ENCODE measurements at regions not wholly inside any gene's neighbourhood (a gene's known extent, or its start where the extent isn't known, plus 50 kb on each side); places are given as distances from the start of the nearest gene placed in this dataset.

DNA sequence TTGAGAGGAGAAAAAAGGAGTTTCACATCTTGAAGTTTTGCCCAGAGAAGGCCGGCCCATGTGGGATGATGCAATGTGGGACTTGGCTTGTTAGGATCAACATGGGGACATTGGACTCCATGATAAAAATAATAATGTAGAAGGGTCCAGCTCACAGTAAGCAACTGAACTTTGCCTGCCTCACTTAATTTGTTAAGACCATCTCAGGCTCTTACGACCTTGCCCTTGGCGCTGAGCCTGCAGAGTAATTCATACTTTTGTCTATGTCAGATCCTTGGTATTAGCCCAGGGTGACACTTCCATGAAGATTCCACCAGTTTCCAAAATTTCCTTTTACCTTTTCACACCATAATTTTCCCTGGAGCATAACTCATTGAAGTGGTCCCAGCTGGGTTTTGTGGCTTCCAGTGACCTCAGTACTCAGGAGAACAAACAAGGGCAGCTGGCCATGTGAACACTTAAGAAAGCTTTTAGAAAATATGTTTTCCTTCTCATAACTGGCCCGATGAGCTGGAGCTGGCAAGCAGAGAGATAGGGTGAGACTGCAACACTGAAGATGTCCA lies 315.4 kb upstream of the RASGRP1 start:
- TF ChIP-seq ZNF8 (CRISPR knock-in tag; IDR thresholded peaks at IDR 0.05), result no peak
- no peak for TF ChIP-seq TOX (CRISPR knock-in tag; IDR thresholded peaks at IDR 0.05; ENCODE audit: borderline replicate concordance)
- no peak for TF ChIP-seq OSR1 (CRISPR knock-in tag; IDR thresholded peaks at IDR 0.05)
- TF ChIP-seq SNAI2 (CRISPR knock-in tag; IDR thresholded peaks at IDR 0.05), result no peak
- TF ChIP-seq, protein P1, sequence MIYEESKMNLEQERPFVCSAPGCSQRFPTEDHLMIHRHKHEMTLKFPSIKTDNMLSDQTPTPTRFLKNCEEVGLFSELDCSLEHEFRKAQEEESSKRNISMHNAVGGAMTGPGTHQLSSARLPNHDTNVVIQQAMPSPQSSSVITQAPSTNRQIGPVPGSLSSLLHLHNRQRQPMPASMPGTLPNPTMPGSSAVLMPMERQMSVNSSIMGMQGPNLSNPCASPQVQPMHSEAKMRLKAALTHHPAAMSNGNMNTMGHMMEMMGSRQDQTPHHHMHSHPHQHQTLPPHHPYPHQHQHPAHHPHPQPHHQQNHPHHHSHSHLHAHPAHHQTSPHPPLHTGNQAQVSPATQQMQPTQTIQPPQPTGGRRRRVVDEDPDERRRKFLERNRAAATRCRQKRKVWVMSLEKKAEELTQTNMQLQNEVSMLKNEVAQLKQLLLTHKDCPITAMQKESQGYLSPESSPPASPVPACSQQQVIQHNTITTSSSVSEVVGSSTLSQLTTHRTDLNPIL (CRISPR knock-in tag; IDR thresholded peaks at IDR 0.05; ENCODE audit: low read depth), result no peak
- no peak for TF ChIP-seq RARB (CRISPR knock-in tag; IDR thresholded peaks at IDR 0.05)
- TF ChIP-seq, protein P2, sequence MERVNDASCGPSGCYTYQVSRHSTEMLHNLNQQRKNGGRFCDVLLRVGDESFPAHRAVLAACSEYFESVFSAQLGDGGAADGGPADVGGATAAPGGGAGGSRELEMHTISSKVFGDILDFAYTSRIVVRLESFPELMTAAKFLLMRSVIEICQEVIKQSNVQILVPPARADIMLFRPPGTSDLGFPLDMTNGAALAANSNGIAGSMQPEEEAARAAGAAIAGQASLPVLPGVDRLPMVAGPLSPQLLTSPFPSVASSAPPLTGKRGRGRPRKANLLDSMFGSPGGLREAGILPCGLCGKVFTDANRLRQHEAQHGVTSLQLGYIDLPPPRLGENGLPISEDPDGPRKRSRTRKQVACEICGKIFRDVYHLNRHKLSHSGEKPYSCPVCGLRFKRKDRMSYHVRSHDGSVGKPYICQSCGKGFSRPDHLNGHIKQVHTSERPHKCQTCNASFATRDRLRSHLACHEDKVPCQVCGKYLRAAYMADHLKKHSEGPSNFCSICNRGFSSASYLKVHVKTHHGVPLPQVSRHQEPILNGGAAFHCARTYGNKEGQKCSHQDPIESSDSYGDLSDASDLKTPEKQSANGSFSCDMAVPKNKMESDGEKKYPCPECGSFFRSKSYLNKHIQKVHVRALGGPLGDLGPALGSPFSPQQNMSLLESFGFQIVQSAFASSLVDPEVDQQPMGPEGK (CRISPR knock-in tag; IDR thresholded peaks at IDR 0.05; ENCODE audit: borderline replicate concordance), result no peak
- TF ChIP-seq ARNTL (CRISPR knock-in tag; IDR thresholded peaks at IDR 0.05; ENCODE audit: borderline replicate concordance, low read depth), result no peak
- no peak for TF ChIP-seq GLIS3 (CRISPR knock-in tag; IDR thresholded peaks at IDR 0.05)
- TF ChIP-seq ZFP30 (CRISPR knock-in tag; IDR thresholded peaks at IDR 0.05), result no peak
- no peak for TF ChIP-seq BACH2 (CRISPR knock-in tag; IDR thresholded peaks at IDR 0.05; ENCODE audit: borderline replicate concordance)
